K562 (cell line): ENCODE measurements at regions not wholly inside any gene's neighbourhood (a gene's known extent, or its start where the extent isn't known, plus 50 kb on each side); places are given as distances from the start of the nearest gene placed in this dataset.

ENCODE experiments used
- ATAC-seq: fragments of 200-7000 bp; cut with Tn5 transposase; 3 replicates; pipeline ENCODE4 v1.9.1; 2020; ENCODE audit warnings: moderate library complexity
- BruUV-seq: library from RNA; stranded (reverse); fragments of 400-500 nt; replicated peaks from 2 replicates; lab custom pipeline; 2021; lab: Mats Ljungman, UMichigan
- CTCF ChIA-PET: fragments of 300-600 bp; formaldehyde crosslinking; extraction: SDS; loops from one replicate; lab custom pipeline; 2021; ENCODE audit warnings: low intra/inter-chr PET ratio; lab: Yijun Ruan, JAX
- POLR2A ChIA-PET: fragments of 300-600, 350-650 bp; sonication (Branson Sonifier 250); formaldehyde crosslinking; extraction: SDS; loops from one replicate; lab custom pipeline; 2021; ENCODE audit warnings: antibody characterized with exemption, inconsistent platforms; lab: Yijun Ruan, JAX
- DNase-seq, 4 experiments: peaks; one replicate each; pipeline versions ENCODE4 v3.0.0 to v3.0.0-alpha.2; 2011 to 2018; ENCODE audit warnings: low spot score in 3 of 4, mixed read lengths in 3 of 4; ENCODE audit errors: extremely low read depth in 1 of 4
- FAIRE-seq: peaks from 2 replicates; lab custom pipeline; 2011; peaks lifted over from hg19 to GRCh38; lab: Jason Lieb, UNC
- H2AFZ ChIP-seq: 2 replicates; pipeline ENCODE4 v1.6.0; 2011; ENCODE audit warnings: low read depth, low read length, control low read depth, inconsistent platforms
- H3K27ac ChIP-seq: fragments of 200-600 bp; 3 replicates; pipeline ENCODE4 v1.8.0; 2011; ENCODE audit warnings: low read depth, mild to moderate bottlenecking, control low read depth, inconsistent platforms, low read length, moderate library complexity, mixed read lengths; ENCODE audit errors: extremely low read depth
- H3K27me3 ChIP-seq, 2 experiments: fragments of 300-600 bp in 1 of 2; 2 replicates in 1 of 2; 3 replicates in 1 of 2; pipeline versions ENCODE4 v1.6.0 to v1.8.0; 2011; ENCODE audit warnings: inconsistent platforms in 2 of 2, low read length in 2 of 2, mild to moderate bottlenecking in 1 of 2, mixed read lengths in 1 of 2, moderate library complexity in 1 of 2; ENCODE audit not compliant: control insufficient read depth in 2 of 2, insufficient read depth in 2 of 2
- H3K36me3 ChIP-seq: fragments of 300-600 bp; 3 replicates; pipeline ENCODE4 v1.8.0; 2011; ENCODE audit warnings: mild to moderate bottlenecking, low read length, inconsistent platforms; ENCODE audit not compliant: control insufficient read depth, insufficient read depth
- H3K4me1 ChIP-seq, 2 experiments: fragments of 200-600 bp in 1 of 2; replicated peaks in 1 of 2; 2 replicates in 1 of 2; 3 replicates in 1 of 2; pipeline versions ENCODE4 v1.5.1 to v1.8.0; 2011; ENCODE audit warnings: inconsistent platforms in 2 of 2, low read length in 2 of 2, mild to moderate bottlenecking in 1 of 2, mixed read lengths in 1 of 2, moderate library complexity in 1 of 2; ENCODE audit not compliant: control insufficient read depth in 2 of 2, insufficient read depth in 2 of 2
- H3K4me2 ChIP-seq: 2 replicates; pipeline ENCODE4 v1.6.1; 2011; ENCODE audit warnings: low read length, control low read depth, inconsistent platforms, mixed read lengths; ENCODE audit not compliant: insufficient read depth
- H3K4me3 ChIP-seq: fragments of 200-600 bp; sonication (generic), shearing (Covaris generic); 2 replicates; pipeline ENCODE4 v1.5.1; 2016; ENCODE audit warnings: control low read depth, inconsistent platforms
- H3K79me2 ChIP-seq: fragments of 200-600 bp; 3 replicates; pipeline ENCODE4 v1.8.0; 2011; ENCODE audit warnings: low read length, inconsistent platforms; ENCODE audit not compliant: control insufficient read depth, insufficient read depth
- H3K9ac ChIP-seq, 2 experiments: 2 replicates each; pipeline versions ENCODE4 v1.6.0 to v1.6.1; 2011; ENCODE audit warnings: low read depth in 2 of 2, low read length in 2 of 2, control low read depth in 1 of 2, inconsistent platforms in 1 of 2, mild to moderate bottlenecking in 1 of 2, mixed read lengths in 1 of 2; ENCODE audit not compliant: insufficient read depth in 1 of 2
- H3K9me1 ChIP-seq: one replicate; pipeline ENCODE4 v1.6.0; 2011; ENCODE audit warnings: inconsistent platforms, mild to moderate bottlenecking, low read length, moderate library complexity; ENCODE audit not compliant: control insufficient read depth, insufficient read depth
- H3K9me3 ChIP-seq: replicated peaks from 2 replicates; pipeline ENCODE4 v1.5.1; 2011; ENCODE audit warnings: low read depth, low read length, inconsistent platforms; ENCODE audit not compliant: control insufficient read depth, insufficient read depth
- H4K20me1 ChIP-seq: replicated peaks from 2 replicates; pipeline ENCODE4 v1.6.1; 2011; ENCODE audit warnings: low read length, inconsistent platforms, mixed read lengths; ENCODE audit not compliant: control insufficient read depth, insufficient read depth
- CBX5 ChIP-seq: IDR thresholded peaks from 2 replicates; pipeline ENCODE4 v1.6.1; 2014; ENCODE audit warnings: low read depth, borderline replicate concordance
- CCNT2 ChIP-seq: IDR thresholded peaks from 2 replicates; pipeline ENCODE4 v1.6.1; 2011; ENCODE audit warnings: borderline replicate concordance, low read depth, mild to moderate bottlenecking, moderate library complexity, mixed read lengths, low read length; ENCODE audit not compliant: insufficient read length; ENCODE audit errors: extremely low read depth
- FOXP1 ChIP-seq: sonication (generic); formaldehyde crosslinking; IDR thresholded peaks from 2 replicates; pipeline ENCODE4 v1.8.0; 2022; ENCODE audit warnings: mild to moderate bottlenecking, missing genetic modification reagents
- HDAC3 ChIP-seq: fragments of 450-650 bp; IDR thresholded peaks from 2 replicates; pipeline ENCODE4 v1.6.1; 2018; ENCODE audit warnings: borderline replicate concordance, mild to moderate bottlenecking, moderate library complexity; ENCODE audit not compliant: partially characterized antibody
- HES1 ChIP-seq: fragments of 450-650 bp; IDR thresholded peaks from 2 replicates; pipeline ENCODE4 v1.6.1; 2016; ENCODE audit warnings: low read depth, mild to moderate bottlenecking, moderate library complexity
- KHSRP ChIP-seq: fragments of 450-650 bp; IDR thresholded peaks from 2 replicates; pipeline ENCODE4 v1.6.1; 2017
- MCM3 ChIP-seq: fragments of 450-650 bp; IDR thresholded peaks from 2 replicates; pipeline ENCODE4 v1.6.1; 2016
- NFE2L1 ChIP-seq: fragments of 450-650 bp; IDR thresholded peaks from 2 replicates; pipeline ENCODE4 v1.6.1; 2016; ENCODE audit warnings: missing genetic modification characterization, low read depth, mild to moderate bottlenecking, missing compliant biosample characterization, moderate library complexity, borderline replicate concordance
- NFIX ChIP-seq: fragments of 250-450 bp; sonication (Bioruptor Pico); IDR thresholded peaks from 2 replicates; pipeline ENCODE4 v1.4.0; 2020; ENCODE audit warnings: low read depth, mild to moderate bottlenecking, moderate library complexity
- NKRF ChIP-seq: fragments of 450-650 bp; IDR thresholded peaks from 2 replicates; pipeline ENCODE4 v1.6.1; 2016; ENCODE audit warnings: borderline replicate concordance
- PURB ChIP-seq: sonication (generic); formaldehyde crosslinking; IDR thresholded peaks from 2 replicates; pipeline ENCODE4 v1.9.0; 2021; ENCODE audit warnings: low read depth, mild to moderate bottlenecking, missing genetic modification reagents
- SMAD4 ChIP-seq: fragments of 250-450 bp; sonication (Bioruptor Pico); conservative IDR thresholded peaks from 2 replicates; pipeline ENCODE4 v1.8.0; 2021; ENCODE audit warnings: inconsistent platforms, mild to moderate bottlenecking, moderate library complexity
- SNRNP70 ChIP-seq: fragments of 200-400 bp; formaldehyde crosslinking; optimal IDR thresholded peaks from 2 replicates; pipeline ENCODE3; 2017; ENCODE audit warnings: low read depth, low read length
- TEAD4 ChIP-seq, 2 experiments: sonication (generic) in 1 of 2; formaldehyde crosslinking in 1 of 2; IDR thresholded peaks; 2 replicates each; pipeline versions ENCODE4 v1.6.1 to v1.8.0; 2012 to 2022; ENCODE audit warnings: borderline replicate concordance in 1 of 2, inconsistent platforms in 1 of 2, low read length in 1 of 2, mild to moderate bottlenecking in 1 of 2, missing genetic modification reagents in 1 of 2
- ZNF12 ChIP-seq: sonication (generic); formaldehyde crosslinking; IDR thresholded peaks from 2 replicates; pipeline ENCODE4 v1.4.0; 2020; ENCODE audit warnings: mild to moderate bottlenecking, missing genetic modification reagents
- ZNF124 ChIP-seq: sonication (generic); formaldehyde crosslinking; IDR thresholded peaks from 2 replicates; pipeline ENCODE4 v1.8.1; 2022; ENCODE audit warnings: missing genetic modification reagents
- ZNF316 ChIP-seq: fragments of 450-650 bp; IDR thresholded peaks from 2 replicates; pipeline ENCODE4 v1.6.1; 2016
- ZNF324 ChIP-seq: fragments of 250-450 bp; sonication (Bioruptor Pico); IDR thresholded peaks from 2 replicates; pipeline ENCODE4 v1.4.0; 2020; ENCODE audit warnings: mild to moderate bottlenecking
- ZNF699 ChIP-seq: fragments of 250-450 bp; sonication (Bioruptor Pico); IDR thresholded peaks from 2 replicates; pipeline ENCODE4 v1.8.0; 2021; ENCODE audit warnings: mild to moderate bottlenecking, moderate library complexity; ENCODE audit not compliant: insufficient replicate concordance
- WGBS: fragments of 100-300 bp; shearing (Covaris generic); methylation state at CpG from one replicate; pipeline ENCODE4 v1.1.6; 2016; ENCODE audit warnings: low coverage, mixed read lengths; ENCODE audit not compliant: insufficient coverage; ENCODE audit errors: missing lambda C conversion rate; 5-methylcytosine and 5-hydroxymethylcytosine counted together
- in situ Hi-C: fragments of 300-500 bp; cut with MboI; formaldehyde crosslinking; loops from 4 replicates; pipeline ENCODE4 v1.15.0; 2018; ENCODE audit warnings: inconsistent platforms, mixed read lengths
- intact Hi-C: fragments of 100-400 bp; cut with micrococcal nuclease; formaldehyde crosslinking; loops from 2 replicates; pipeline ENCODE4 v1.14.2; 2022

- no peak for TF ChIP-seq SNRNP70
Observed at GRCh38 chr7:80369321-80369720, 142.5 kb downstream of the GNAT3 start (continued).

- no peak overlapping the region for H3K27ac ChIP-seq
Observed at GRCh38 chr7:80362677-80363076, 149.2 kb downstream of the GNAT3 start.

More at GRCh38 chr7:80362677-80363076, 149.2 kb downstream of the GNAT3 start:
- Histone ChIP-seq H3K4me1 (no peaks in the 10 kb centered on the region), H3K27me3 (no peaks in the 10 kb centered on the region), H3K9me1 (no peaks in the 10 kb centered on the region), H3K9me3 (no peaks in the 10 kb centered on the region), H2AFZ (no peak overlapping the region), H3K36me3 (no peaks in the 10 kb centered on the region), H3K4me3 (no peak overlapping the region), H4K20me1 (no peaks in the 10 kb centered on the region), H3K9ac (no peak overlapping the region)
- intact Hi-C loops (no loop called here), in situ Hi-C loops (no loop called here)
- DNase-seq (no peak), FAIRE-seq (no peak), ATAC-seq (no peak)
- POLR2A ChIA-PET, result no interaction called here
- WGBS, result 0% methylated on average over 2 of the region's 2 CpGs
- BruUV-seq, result no TSS peak
- CTCF ChIA-PET, result no interaction called here
- TF ChIP-seq NFE2L1 (tag) (no peak), NFIX (CRISPR knock-in tag) (no peak), HES1 (no peak), HDAC3 (no peak), ZNF699 (CRISPR knock-in tag) (no peak), ZNF324 (CRISPR knock-in tag) (no peak), NKRF (no peak), TEAD4 (IDR thresholded peaks at IDR 0.05; ENCODE audit: low read length) (no peak), TEAD4 (CRISPR knock-in tag; IDR thresholded peaks at IDR 0.05; ENCODE audit: borderline replicate concordance) (no peak), PURB (no peak), ZNF124 (CRISPR knock-in tag) (no peak), SMAD4 (no peak), ZNF12 (CRISPR knock-in tag) (no peak), ZNF316 (no peak), MCM3 (no peak), CBX5 (no peak), FOXP1 (no peak), KHSRP (no peak), CCNT2 (no peak)
- TF ChIP-seq, all 486 proteins: peak for 0
- no peaks in the 10 kb centered on the region for H3K79me2 ChIP-seq
- no peak overlapping the region for H3K4me2 ChIP-seq
